Testis (tissue), 2 donors: ENCODE measurements at regions not wholly inside any gene's neighbourhood (a gene's known extent, or its start where the extent isn't known, plus 50 kb on each side); places are given as distances from the start of the nearest gene placed in this dataset.

ENCODE experiments used
- DNase-seq: peaks from one replicate; pipeline ENCODE4 v3.0.0-alpha.2; 2019
- H3K27ac ChIP-seq, 2 donors: fragments of 200-600 bp; sonication (generic); one replicate each; pipeline ENCODE4 v1.5.1; 2019
- H3K27me3 ChIP-seq: fragments of 200-600 bp; sonication (generic); one replicate; pipeline ENCODE4 v1.5.1; 2019
- H3K36me3 ChIP-seq: fragments of 200-600 bp; sonication (generic); one replicate; pipeline ENCODE4 v1.5.1; 2017; ENCODE audit warnings: low read depth; ENCODE audit errors: missing control alignments
- H3K4me1 ChIP-seq: fragments of 200-600 bp; sonication (generic); one replicate; pipeline ENCODE4 v1.5.1; 2019
- H3K4me3 ChIP-seq, 2 donors: fragments of 200-600 bp; sonication (generic); one replicate each; pipeline ENCODE4 v1.5.1; 2017 to 2019
- H3K9me3 ChIP-seq: fragments of 200-600 bp; sonication (generic); one replicate; pipeline ENCODE4 v1.5.1; 2017
- CTCF ChIP-seq, 3 experiments: fragments of 450-650 bp in 2 of 3; fragments of 200-600 bp in 1 of 3; sonication (generic) in 1 of 3; IDR thresholded peaks; one replicate each; pipeline ENCODE4 v1.5.1; 2016 to 2019; ENCODE audit warnings: antibody characterized with exemption in 3 of 3, mild to moderate bottlenecking in 2 of 3, moderate library complexity in 1 of 3
- POLR2A ChIP-seq: fragments of 450-650 bp; IDR thresholded peaks from one replicate; pipeline ENCODE4 v1.6.1; 2017; ENCODE audit warnings: antibody characterized with exemption, mild to moderate bottlenecking, moderate library complexity
- WGBS, 2 donors: methylation state at CpG; one replicate each; pipeline ENCODE4 v1.1.5; 2018; 5-methylcytosine and 5-hydroxymethylcytosine counted together
- intact Hi-C: fragments of 100-400 bp; cut with DNase I; formaldehyde crosslinking; loops from one replicate; pipeline ENCODE4 v1.15.1; 2023; ENCODE audit warnings: low total_unique reads

DNA sequence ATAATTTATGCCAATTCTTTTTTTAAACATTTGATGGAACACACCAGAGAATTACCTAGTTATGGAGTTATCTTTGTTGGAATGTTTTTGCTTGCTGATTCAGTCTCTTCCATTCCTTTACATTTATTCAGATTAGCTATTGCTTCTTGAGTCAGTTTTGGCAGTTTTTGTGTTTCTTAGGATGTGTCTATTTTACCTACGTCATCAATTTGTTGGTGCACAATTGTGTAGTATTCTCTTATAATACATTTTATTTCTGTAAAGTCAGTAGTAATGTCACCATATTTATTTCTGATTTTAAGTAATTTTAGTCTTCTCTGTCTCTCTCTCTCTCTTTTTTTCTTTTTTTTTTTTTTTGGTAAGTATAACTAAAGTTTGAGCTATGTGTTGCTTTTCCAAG is 929.5 kb upstream of the RAG2 start:
- H3K4me1 ChIP-seq: no peaks in the 10 kb centered on the region
- intact Hi-C loops: no loop called here

GRCh38 chr11:37525336-37525735 is 927.3 kb upstream of the RAG2 start:
- Histone ChIP-seq H3K27me3 (no peaks in the 10 kb centered on the region), H3K9me3 (peaks cover 2% of the 10 kb centered on the region), H3K36me3 (no peaks in the 10 kb centered on the region), H3K27ac (no peak overlapping the region), H3K4me1 (no peaks in the 10 kb centered on the region), H3K4me3 (no peak overlapping the region)
- TF ChIP-seq CTCF (IDR thresholded peaks at IDR 0.05): peak in 1 of 3 experiments; percentile 13
- no peak for TF ChIP-seq POLR2A
- intact Hi-C loops: no loop called here
- no peak for DNase-seq

More for the DNA sequence above, 929.5 kb upstream of the RAG2 start:
- peaks cover 2% of the 10 kb centered on the region for H3K9me3 ChIP-seq
- TF ChIP-seq POLR2A (no peak), CTCF (IDR thresholded peaks at IDR 0.05) (no peak)
- no peak for DNase-seq
- WGBS, 2 donors: 87 to 100% methylated on average over 1 of the region's 1 CpG
- H3K36me3 ChIP-seq: no peaks in the 10 kb centered on the region
- H3K27ac ChIP-seq: no peak overlapping the region
- no peak overlapping the region for H3K4me3 ChIP-seq
- H3K27me3 ChIP-seq: no peaks in the 10 kb centered on the region

DNA sequence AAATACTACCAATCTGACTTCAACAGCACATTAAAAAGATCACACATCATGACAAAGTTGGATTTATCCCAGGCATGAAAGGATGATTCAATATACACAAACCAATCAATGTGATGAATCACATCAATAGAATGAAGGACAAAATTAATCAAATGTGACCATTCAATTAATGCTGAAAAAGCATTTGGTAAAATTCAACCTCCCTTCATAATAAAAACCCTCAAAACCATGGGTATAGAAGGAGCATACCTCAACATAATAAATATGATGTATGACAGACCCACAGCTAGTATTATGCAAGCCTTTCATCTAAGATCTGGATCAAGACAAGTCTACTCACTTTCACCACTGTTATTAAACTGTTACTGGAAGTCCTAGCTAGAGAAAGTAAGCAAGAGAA is 921.7 kb upstream of the RAG2 start:
- no peak for DNase-seq
- Histone ChIP-seq H3K4me1 (no peaks in the 10 kb centered on the region), H3K36me3 (no peaks in the 10 kb centered on the region), H3K4me3 (no peak overlapping the region), H3K9me3 (no peaks in the 10 kb centered on the region), H3K27ac (no peak overlapping the region), H3K27me3 (no peaks in the 10 kb centered on the region)
- intact Hi-C loops: no loop called here
- TF ChIP-seq POLR2A (no peak), CTCF (IDR thresholded peaks at IDR 0.05) (no peak)

DNA sequence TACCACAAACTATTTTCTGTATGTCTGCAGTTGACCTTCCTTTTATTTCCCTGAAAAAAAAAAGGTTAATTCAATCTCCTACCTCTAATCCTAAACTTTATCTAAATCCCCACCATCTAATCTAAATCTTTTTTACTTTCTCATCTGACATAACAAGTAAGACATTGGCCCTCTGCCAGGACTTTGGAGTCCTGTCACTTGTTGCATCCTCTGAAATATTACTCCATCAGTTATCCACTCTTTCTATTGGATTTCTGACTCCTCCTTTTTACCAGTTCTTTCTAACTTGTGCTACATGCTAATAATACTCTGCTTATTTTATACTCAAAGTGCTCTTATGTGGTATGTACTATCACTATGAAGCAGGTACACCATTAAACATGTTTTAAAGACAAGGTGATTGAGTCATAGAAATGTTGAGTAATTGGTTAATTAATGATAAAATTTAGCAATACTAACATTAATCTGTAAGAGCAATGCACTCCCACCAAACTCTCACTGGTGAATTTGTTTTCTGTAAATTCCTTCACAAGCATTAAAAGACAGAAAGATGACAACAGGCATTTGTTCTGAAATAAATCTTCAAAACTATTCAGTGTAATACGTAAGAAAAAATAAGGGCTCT is 914.2 kb upstream of the RAG2 start:
- intact Hi-C loops: no loop called here
- H3K4me1 ChIP-seq: no peaks in the 10 kb centered on the region
- H3K27me3 ChIP-seq: no peaks in the 10 kb centered on the region
- TF ChIP-seq POLR2A: no peak
- no peak for TF ChIP-seq CTCF (IDR thresholded peaks at IDR 0.05)
- no peak overlapping the region for H3K27ac ChIP-seq
- H3K9me3 ChIP-seq: no peaks in the 10 kb centered on the region
- no peak for DNase-seq
- H3K36me3 ChIP-seq: no peaks in the 10 kb centered on the region
- WGBS, 2 donors: 76 to 87% methylated on average over 1 of the region's 1 CpG
- H3K4me3 ChIP-seq: no peak overlapping the region

- no peak for DNase-seq
- WGBS, 2 donors: 82 to 90% methylated on average over 1 of the region's 1 CpG
Measured at GRCh38 chr11:37511425-37511933, 913.4 kb upstream of the RAG2 start.

More at GRCh38 chr11:37511425-37511933, 913.4 kb upstream of the RAG2 start:
- no peak for TF ChIP-seq CTCF (IDR thresholded peaks at IDR 0.05)
- H3K36me3 ChIP-seq: no peaks in the 10 kb centered on the region
- H3K27me3 ChIP-seq: no peaks in the 10 kb centered on the region
- no peaks in the 10 kb centered on the region for H3K4me1 ChIP-seq
- intact Hi-C loops: no loop called here
- no peak overlapping the region for H3K4me3 ChIP-seq
- H3K27ac ChIP-seq: no peak overlapping the region
- no peaks in the 10 kb centered on the region for H3K9me3 ChIP-seq
